ENCODE measurements at regions not wholly inside any gene's neighbourhood (a gene's known extent, or its start where the extent isn't known, plus 50 kb on each side); places are given as distances from the start of the nearest gene placed in this dataset.
"Not testable (repeated sequence)": the region's sequence is repeated elsewhere in the genome, so short reads cannot be mapped to it uniquely, and the experiment has no call there.

- DNase-seq: no peak
Measured at GRCh38 chr12:80045594-80045993, 53.7 kb upstream of the OTOGL start.

- no peak for DNase-seq
Measured at GRCh38 chr12:80044694-80045046, 54.7 kb upstream of the OTOGL start.

GRCh38 chr12:80041692-80042091, 57.6 kb upstream of the OTOGL start:
- DNase-seq: no peak

- no peak for DNase-seq
Measured at GRCh38 chr12:80041071-80041470, 58.3 kb upstream of the OTOGL start.

- no peak for DNase-seq
Measured at GRCh38 chr12:80040075-80040738, 59.1 kb upstream of the OTOGL start.

- DNase-seq: no peak
Measured at GRCh38 chr12:80038062-80038560, 61.2 kb upstream of the OTOGL start.

- DNase-seq: no peak
Measured at GRCh38 chr12:80033448-80033847, 65.9 kb upstream of the OTOGL start.

- no peak for DNase-seq
Measured at GRCh38 chr12:80032946-80033345, 66.4 kb upstream of the OTOGL start.

GRCh38 chr12:80031229-80031628, 68.1 kb upstream of the OTOGL start:
- DNase-seq: no peak

GRCh38 chr12:80025638-80026037, 73.7 kb upstream of the OTOGL start:
- no peak for DNase-seq

GRCh38 chr12:80019691-80020090, 79.6 kb upstream of the OTOGL start:
- DNase-seq: no peak

- DNase-seq: no peak
Measured at GRCh38 chr12:80018119-80018518, 81.2 kb upstream of the OTOGL start.

- no peak for DNase-seq
Measured at GRCh38 chr12:80017261-80017870, 82.0 kb upstream of the OTOGL start.

- DNase-seq: no peak
Measured at GRCh38 chr12:80016684-80017083, 81.8 kb upstream of the PPP1R12A start.

GRCh38 chr12:80015660-80016059, 80.8 kb upstream of the PPP1R12A start:
- no peak for DNase-seq

- not testable (repeated sequence) for DNase-seq
Measured at GRCh38 chr12:80003744-80004143, 68.8 kb upstream of the PPP1R12A start.

- DNase-seq: no peak
Measured at GRCh38 chr12:80001562-80001961, 66.7 kb upstream of the PPP1R12A start.

GRCh38 chr12:80000831-80001230, 65.9 kb upstream of the PPP1R12A start:
- DNase-seq: no peak

- no peak for DNase-seq
Measured at GRCh38 chr12:79998554-79998953, 63.7 kb upstream of the PPP1R12A start.

GRCh38 chr12:79997096-79997791, 62.3 kb upstream of the PPP1R12A start:
- peak; percentile 22 for DNase-seq

- not testable (repeated sequence) for DNase-seq
Measured at GRCh38 chr12:79995385-79996084, 60.6 kb upstream of the PPP1R12A start.

- no peak for DNase-seq
Measured at GRCh38 chr12:79993106-79993862, 58.4 kb upstream of the PPP1R12A start.

GRCh38 chr12:79991586-79991985, 56.7 kb upstream of the PPP1R12A start:
- no peak for DNase-seq

Data from SIG-M5 (cell line).